ENCODE measurements at regions not wholly inside any gene's neighbourhood (a gene's known extent, or its start where the extent isn't known, plus 50 kb on each side); places are given as distances from the start of the nearest gene placed in this dataset.

DNA sequence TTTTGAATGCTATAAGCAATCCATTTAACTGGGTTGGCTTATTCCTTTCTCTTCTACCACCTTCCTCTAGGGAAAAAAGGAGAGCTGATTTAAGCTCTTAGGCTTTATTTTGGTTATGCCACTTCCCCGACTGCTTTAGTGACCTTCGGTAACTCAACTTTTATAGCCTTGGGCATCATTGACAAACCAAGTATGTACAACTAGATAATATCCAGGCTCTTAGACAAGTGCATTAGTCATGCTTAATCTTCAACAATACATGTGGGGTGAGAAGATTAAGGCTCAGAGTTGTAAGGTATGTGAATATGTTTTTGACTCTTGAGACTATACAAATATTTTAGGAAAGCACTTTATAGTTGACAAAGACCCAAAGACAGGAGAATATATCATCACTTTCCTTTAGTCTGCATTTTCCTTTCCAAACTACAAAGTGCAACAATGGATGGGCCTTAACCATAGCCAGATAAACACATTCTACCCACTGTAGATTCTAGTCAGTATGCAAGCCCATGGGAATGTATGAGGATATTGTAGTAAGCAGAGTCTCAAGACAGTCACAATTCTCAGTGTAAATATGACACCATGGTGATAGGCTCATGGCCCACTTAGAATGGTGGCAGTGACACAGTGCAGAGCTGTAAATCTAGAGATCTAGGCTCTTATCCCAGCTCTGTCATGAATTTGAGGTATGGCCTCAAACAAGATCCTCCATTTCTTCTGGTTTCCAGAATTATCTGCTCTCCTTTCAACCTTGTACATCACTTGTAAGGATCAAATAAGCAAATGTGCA is 1117.3 kb downstream of the SORCS3 start:
- TF ChIP-seq POLR2A (IDR thresholded peaks at IDR 0.05; ENCODE audit: low read length) (no peak), CEBPB (IDR thresholded peaks at IDR 0.05) (no peak), CBX8 (IDR thresholded peaks at IDR 0.05) (no peak), POLR2AphosphoS2 (conservative IDR thresholded peaks at IDR 0.05; ENCODE audit: low read length) (no peak), SREBF2 (IDR thresholded peaks at IDR 0.05) (no peak)
- TF ChIP-seq, protein P1, sequence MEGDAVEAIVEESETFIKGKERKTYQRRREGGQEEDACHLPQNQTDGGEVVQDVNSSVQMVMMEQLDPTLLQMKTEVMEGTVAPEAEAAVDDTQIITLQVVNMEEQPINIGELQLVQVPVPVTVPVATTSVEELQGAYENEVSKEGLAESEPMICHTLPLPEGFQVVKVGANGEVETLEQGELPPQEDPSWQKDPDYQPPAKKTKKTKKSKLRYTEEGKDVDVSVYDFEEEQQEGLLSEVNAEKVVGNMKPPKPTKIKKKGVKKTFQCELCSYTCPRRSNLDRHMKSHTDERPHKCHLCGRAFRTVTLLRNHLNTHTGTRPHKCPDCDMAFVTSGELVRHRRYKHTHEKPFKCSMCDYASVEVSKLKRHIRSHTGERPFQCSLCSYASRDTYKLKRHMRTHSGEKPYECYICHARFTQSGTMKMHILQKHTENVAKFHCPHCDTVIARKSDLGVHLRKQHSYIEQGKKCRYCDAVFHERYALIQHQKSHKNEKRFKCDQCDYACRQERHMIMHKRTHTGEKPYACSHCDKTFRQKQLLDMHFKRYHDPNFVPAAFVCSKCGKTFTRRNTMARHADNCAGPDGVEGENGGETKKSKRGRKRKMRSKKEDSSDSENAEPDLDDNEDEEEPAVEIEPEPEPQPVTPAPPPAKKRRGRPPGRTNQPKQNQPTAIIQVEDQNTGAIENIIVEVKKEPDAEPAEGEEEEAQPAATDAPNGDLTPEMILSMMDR (IDR thresholded peaks at IDR 0.05), result no peak
